GM12873 (cell line): ENCODE measurements at regions not wholly inside any gene's neighbourhood (a gene's known extent, or its start where the extent isn't known, plus 50 kb on each side); places are given as distances from the start of the nearest gene placed in this dataset.

Experiments used
- CTCF ChIP-seq: IDR thresholded peaks from 2 replicates; pipeline ENCODE4 v1.5.1; 2012; ENCODE audit warnings: low read depth, mild to moderate bottlenecking, moderate library complexity, low read length, control low read depth; ENCODE audit not compliant: insufficient read depth; ENCODE audit errors: missing control alignments

GRCh38 chr3:27800261-27800660 lies 78.1 kb upstream of the EOMES start:
- TF ChIP-seq CTCF, result no peak

- TF ChIP-seq CTCF, result no peak
These were observed 80.3 kb upstream of the EOMES start for GRCh38 chr3:27802425-27802824.

DNA sequence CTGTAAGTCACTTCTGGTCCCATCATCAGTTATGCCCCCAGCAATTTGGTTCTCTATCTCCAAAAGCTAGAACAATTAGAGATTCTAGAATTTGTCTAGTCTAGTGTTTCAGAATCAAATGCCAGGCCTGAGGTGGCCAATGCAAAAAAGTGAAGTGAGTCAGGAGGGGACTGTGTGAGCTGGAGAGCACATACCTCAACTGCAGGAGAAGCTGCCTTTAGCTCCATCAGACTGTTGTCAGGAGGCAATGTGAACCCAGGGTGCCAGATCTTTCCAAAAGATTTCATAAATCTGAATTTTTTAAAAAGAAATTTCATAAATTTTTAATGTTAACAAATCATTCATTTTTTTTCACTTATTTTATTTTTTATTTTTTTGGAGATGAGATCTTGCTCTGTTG lies 80.7 kb upstream of the EOMES start:
- no peak for TF ChIP-seq CTCF

DNA sequence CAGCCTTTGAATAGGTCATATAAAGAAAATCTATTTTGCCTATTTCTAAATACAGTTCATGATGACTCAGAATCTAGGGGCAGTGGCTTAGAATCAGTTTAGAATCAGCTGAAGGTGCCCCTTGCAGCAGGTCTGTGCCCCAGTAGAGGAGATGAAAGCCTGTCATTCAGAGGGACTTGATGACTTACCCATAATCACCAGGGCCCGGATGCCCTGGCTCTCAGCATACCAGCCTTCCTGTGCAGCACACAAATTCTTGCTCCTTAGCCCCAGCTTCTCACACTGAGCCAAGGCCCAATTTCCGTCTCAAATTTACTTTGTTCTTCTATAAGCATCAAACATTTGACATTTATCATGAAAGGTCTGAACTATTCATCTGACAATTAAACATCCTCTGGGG lies 83.2 kb upstream of the EOMES start:
- no peak for TF ChIP-seq CTCF

- no peak for TF ChIP-seq CTCF
These were observed 91.1 kb upstream of the EOMES start for GRCh38 chr3:27813255-27813654.

DNA sequence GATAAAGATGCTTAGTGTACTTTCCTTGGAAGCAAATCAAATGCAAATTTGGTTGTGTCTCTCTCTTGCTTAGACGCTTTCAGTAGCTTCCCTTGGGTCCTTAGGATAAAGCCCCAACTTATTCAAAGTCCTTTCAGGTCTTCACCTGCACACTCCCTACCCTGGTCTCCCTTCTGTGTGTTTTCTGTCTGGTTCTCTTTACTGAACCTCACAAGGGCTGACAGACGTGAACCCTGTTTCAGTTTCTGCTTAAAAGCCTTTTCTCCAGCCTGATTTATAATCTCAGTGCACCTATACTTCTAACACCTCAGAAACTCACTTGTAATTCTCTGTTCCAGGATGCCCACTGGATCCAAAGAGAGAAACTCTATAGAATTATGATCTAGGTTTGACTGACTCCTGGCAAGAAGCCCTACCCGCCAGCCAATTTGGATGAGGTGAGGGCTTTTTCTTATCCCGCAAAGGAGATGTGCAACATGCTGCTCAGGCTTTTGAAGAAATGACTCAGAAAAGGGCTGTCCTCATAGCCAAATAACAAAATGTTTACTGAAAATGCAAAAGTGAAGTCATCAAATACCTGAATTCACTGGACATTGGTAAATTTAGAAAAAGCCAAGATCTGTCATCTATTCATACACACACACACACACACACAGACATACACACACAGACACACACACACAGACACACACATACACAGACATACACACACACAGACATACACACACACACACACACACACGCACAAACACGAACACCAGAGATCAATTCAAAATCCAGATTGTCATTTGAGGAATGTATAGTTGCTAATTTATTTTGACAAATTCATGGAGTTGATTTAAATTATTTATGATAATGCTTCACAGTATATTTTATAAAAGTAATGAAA lies 102.4 kb upstream of the EOMES start:
- no peak for TF ChIP-seq CTCF

GRCh38 chr3:27826448-27826847 lies 104.3 kb upstream of the EOMES start:
- no peak for TF ChIP-seq CTCF
